GM19324 (cell line): ENCODE measurements at regions not wholly inside any gene's neighbourhood (a gene's known extent, or its start where the extent isn't known, plus 50 kb on each side); places are given as distances from the start of the nearest gene placed in this dataset.
A peak's percentile ranks its signal among the peaks of the same experiment; 100 is the strongest.

Source experiments
- ATAC-seq: cut with Tn5 transposase; IDR thresholded peaks from one replicate; pipeline ENCODE4 v1.9.1; 2021; ENCODE audit warnings: mild to moderate bottlenecking, moderate library complexity; ENCODE audit not compliant: unreplicated experiment, low FRiP score

GRCh38 chr7:116142850-116143249 is 67.5 kb upstream of the TES start:
- peak; percentile 45 for ATAC-seq

- no peak for ATAC-seq
Observed at GRCh38 chr7:116145245-116145852, 65.0 kb upstream of the TES start.

DNA sequence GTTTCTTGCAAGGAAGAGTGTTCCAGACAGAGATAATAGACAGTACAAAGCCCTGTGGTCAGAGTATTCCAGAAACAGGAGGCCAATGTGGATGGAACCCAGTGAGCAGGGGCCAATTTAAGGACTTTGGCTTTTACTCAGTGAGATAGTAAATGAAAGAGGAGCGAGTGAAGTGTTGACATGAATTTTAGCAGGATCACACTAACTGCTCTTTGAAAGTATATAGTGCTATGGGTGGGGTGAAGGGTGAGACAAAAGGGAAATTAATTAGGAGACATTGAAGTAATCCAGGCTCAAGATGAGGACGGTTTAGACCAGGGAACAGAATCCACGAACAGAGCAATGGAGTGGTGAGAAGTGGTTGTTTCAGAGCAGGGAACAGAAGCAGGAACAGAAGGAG is 62.2 kb upstream of the TES start:
- no peak for ATAC-seq

DNA sequence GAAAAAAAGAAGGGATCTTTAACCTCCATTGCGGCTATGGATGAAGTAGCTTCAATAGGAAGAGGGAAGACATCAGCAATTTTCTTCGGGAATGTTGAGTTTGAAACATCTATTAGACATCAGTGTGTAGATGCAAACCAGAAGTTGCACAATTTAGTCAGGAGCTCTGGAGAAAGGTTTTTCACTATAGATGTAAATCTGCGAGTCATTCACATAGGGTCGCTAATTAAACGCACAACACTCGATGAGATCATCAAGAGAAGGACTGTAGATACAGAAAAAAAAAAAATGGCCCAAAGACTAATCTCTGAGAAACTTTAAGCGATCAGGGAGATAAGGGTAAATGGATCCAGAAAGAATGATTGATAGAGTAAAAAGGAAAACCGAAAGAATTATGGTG is 61.7 kb upstream of the TES start:
- no peak for ATAC-seq

- peak; percentile 88 for ATAC-seq
Observed at GRCh38 chr7:116150588-116150987, 59.8 kb upstream of the TES start.

DNA sequence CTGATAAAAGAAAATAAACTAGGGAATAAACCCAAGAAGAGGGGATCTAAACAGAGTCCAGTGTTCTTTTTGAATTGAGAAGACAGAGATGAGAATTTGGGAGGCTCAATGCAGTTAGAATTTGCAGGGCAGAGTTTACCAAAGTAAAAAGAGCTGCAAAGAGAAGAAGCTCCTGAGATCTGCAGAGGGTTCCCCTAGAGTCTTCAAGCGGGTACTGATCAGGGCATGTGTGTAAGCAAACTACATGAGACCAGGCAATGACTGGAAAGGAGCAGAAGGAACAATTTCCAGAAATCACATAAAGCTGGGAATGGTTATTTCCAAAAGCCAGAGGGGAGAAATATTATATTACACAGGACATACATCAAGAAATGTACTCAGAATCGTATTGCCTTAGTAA is 58.1 kb upstream of the TES start:
- no peak for ATAC-seq

DNA sequence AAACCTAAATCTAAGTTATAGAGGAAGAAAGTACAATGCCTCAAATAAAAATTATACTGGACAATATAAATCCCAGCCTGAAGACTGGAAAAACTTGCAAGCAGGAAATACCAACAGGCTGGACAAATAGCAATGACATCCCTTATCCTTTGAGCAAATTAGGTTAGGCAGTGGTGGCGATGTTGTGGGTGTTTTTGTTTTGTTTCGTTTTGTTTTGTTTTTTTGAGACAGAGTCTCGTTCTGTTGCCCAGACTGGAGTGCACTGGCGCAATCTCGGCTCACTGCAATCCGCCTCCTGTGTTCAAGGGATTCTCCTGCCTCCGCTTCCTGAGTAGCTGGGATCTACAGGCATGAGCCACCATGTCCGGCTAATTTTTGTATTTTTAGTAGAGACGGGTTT is 57.3 kb upstream of the TES start:
- ATAC-seq: peak; percentile 37

DNA sequence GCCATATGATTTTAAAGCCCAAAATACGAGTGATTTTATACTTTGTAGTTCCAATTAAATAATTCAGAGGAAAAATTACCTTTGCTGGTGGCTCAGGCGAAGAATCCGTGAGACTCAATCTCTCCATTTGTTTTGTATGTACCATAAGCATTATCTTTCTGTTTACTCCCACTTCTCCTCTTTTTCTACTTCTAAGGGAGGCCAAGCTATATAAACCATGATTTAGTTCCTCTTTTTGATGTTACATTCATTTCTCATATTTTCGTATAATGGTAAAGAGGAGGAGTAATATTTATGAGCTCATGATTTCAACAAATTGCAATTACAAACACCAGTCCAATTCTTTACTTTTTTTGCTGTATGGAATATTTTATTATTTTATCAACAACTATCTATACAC is 50.6 kb upstream of the TES start:
- no peak for ATAC-seq
